BE2C (cell line): ENCODE measurements at regions not wholly inside any gene's neighbourhood (a gene's known extent, or its start where the extent isn't known, plus 50 kb on each side); places are given as distances from the start of the nearest gene placed in this dataset.

Experiments
- DNase-seq: peaks from one replicate; pipeline ENCODE4 v3.0.0-alpha.2; 2020
- H3K27me3 ChIP-seq: fragments of 250-450 bp; sonication (Bioruptor Pico); 2 replicates; pipeline ENCODE4 v1.5.1; 2020; ENCODE audit warnings: mild to moderate bottlenecking
- H3K36me3 ChIP-seq: fragments of 250-450 bp; sonication (Bioruptor Pico); 2 replicates; pipeline ENCODE4 v1.5.1; 2020; ENCODE audit warnings: mild to moderate bottlenecking
- H3K4me1 ChIP-seq: fragments of 250-450 bp; sonication (Bioruptor Pico); 2 replicates; pipeline ENCODE4 v1.5.1; 2020
- H3K4me3 ChIP-seq: 2 replicates; pipeline ENCODE4 v1.5.1; 2011; ENCODE audit warnings: low read depth, low read length
- H3K9me3 ChIP-seq: fragments of 250-450 bp; sonication (Bioruptor Pico); 2 replicates; pipeline ENCODE4 v1.5.1; 2020
- CTCF ChIP-seq: IDR thresholded peaks from 2 replicates; pipeline ENCODE4 v1.5.1; 2012; ENCODE audit warnings: mild to moderate bottlenecking, low read depth, low read length

- TF ChIP-seq CTCF, result no peak
- H3K4me3 ChIP-seq, result no peak overlapping the region
- H3K36me3 ChIP-seq, result no peaks in the 10 kb centered on the region
- H3K9me3 ChIP-seq, result no peaks in the 10 kb centered on the region
- H3K4me1 ChIP-seq, result peaks cover 12% of the 10 kb centered on the region
- no peaks in the 10 kb centered on the region for H3K27me3 ChIP-seq
- DNase-seq, result peak; percentile 15
Observed at GRCh38 chr13:90675129-90675528, 672.4 kb upstream of the MIR17HG start.

GRCh38 chr13:90680826-90681225, 666.7 kb upstream of the MIR17HG start:
- no peak for DNase-seq

GRCh38 chr13:90683711-90684131, 663.8 kb upstream of the MIR17HG start:
- H3K27me3 ChIP-seq, result no peaks in the 10 kb centered on the region
- H3K9me3 ChIP-seq, result no peaks in the 10 kb centered on the region
- H3K4me3 ChIP-seq, result no peak overlapping the region
- DNase-seq, result no peak
- no peak for TF ChIP-seq CTCF
- H3K36me3 ChIP-seq, result no peaks in the 10 kb centered on the region
- H3K4me1 ChIP-seq, result peaks cover 21% of the 10 kb centered on the region

More at GRCh38 chr13:90680826-90681225, 666.7 kb upstream of the MIR17HG start:
- Histone ChIP-seq H3K9me3 (no peaks in the 10 kb centered on the region), H3K36me3 (no peaks in the 10 kb centered on the region), H3K4me1 (no peaks in the 10 kb centered on the region; the same call in 1 of the 2 replicates), H3K4me3 (no peak overlapping the region), H3K27me3 (no peaks in the 10 kb centered on the region)
- no peak for TF ChIP-seq CTCF

GRCh38 chr13:90686442-90686841, 661.0 kb upstream of the MIR17HG start:
- Histone ChIP-seq H3K27me3 (no peaks in the 10 kb centered on the region), H3K9me3 (no peaks in the 10 kb centered on the region), H3K4me1 (peaks cover 32% of the 10 kb centered on the region), H3K36me3 (no peaks in the 10 kb centered on the region), H3K4me3 (no peak overlapping the region)
- no peak for DNase-seq
- TF ChIP-seq CTCF, result no peak

- no peak for TF ChIP-seq CTCF
- no peaks in the 10 kb centered on the region for H3K36me3 ChIP-seq
Observed at GRCh38 chr13:90689111-90689510, 658.4 kb upstream of the MIR17HG start.

GRCh38 chr13:90690458-90691080, 656.9 kb upstream of the MIR17HG start:
- H3K36me3 ChIP-seq, result no peaks in the 10 kb centered on the region
- H3K27me3 ChIP-seq, result no peaks in the 10 kb centered on the region
- no peaks in the 10 kb centered on the region for H3K9me3 ChIP-seq
- peaks cover 34% of the 10 kb centered on the region for H3K4me1 ChIP-seq
- no peak overlapping the region for H3K4me3 ChIP-seq
- no peak for TF ChIP-seq CTCF
- DNase-seq, result no peak

More at GRCh38 chr13:90689111-90689510, 658.4 kb upstream of the MIR17HG start:
- Histone ChIP-seq H3K27me3 (no peaks in the 10 kb centered on the region), H3K4me3 (no peak overlapping the region), H3K9me3 (no peaks in the 10 kb centered on the region), H3K4me1 (peaks cover 34% of the 10 kb centered on the region)
- no peak for DNase-seq
